Esophagus muscularis mucosa (tissue), 4 donors: ENCODE measurements at regions not wholly inside any gene's neighbourhood (a gene's known extent, or its start where the extent isn't known, plus 50 kb on each side); places are given as distances from the start of the nearest gene placed in this dataset.

Source experiments
- DNase-seq: peaks from one replicate; pipeline ENCODE4 v3.0.0-alpha.2; 2017; ENCODE audit errors: extremely low spot score
- H3K27ac ChIP-seq, 4 donors: fragments of 200-600 bp; sonication (generic); replicated peaks in 1 of 4; 1 replicate in 3 of 4; 2 replicates in 1 of 4; pipeline ENCODE4 v1.5.1; 2016 to 2019; ENCODE audit warnings: mild to moderate bottlenecking in 1 of 4
- H3K27me3 ChIP-seq, 4 donors: fragments of 200-600 bp; sonication (generic); one replicate each; pipeline versions ENCODE4 v1.5.1 to v1.6.0; 2016 to 2019
- H3K36me3 ChIP-seq, 4 donors: fragments of 200-600 bp; sonication (generic); one replicate each; pipeline ENCODE4 v1.5.1; 2016 to 2019
- H3K4me1 ChIP-seq, 4 donors: fragments of 200-600 bp; sonication (generic); one replicate each; pipeline ENCODE4 v1.5.1; 2016 to 2019
- H3K4me3 ChIP-seq, 4 donors: fragments of 200-600 bp; sonication (generic); 1 replicate in 2 of 4; 2 replicates in 2 of 4; pipeline ENCODE4 v1.5.1; 2016 to 2019; ENCODE audit warnings: mild to moderate bottlenecking in 4 of 4, moderate library complexity in 1 of 4
- H3K9me3 ChIP-seq, 4 donors: fragments of 200-600 bp; sonication (generic); 1 replicate in 3 of 4; 2 replicates in 1 of 4; pipeline ENCODE4 v1.5.1; 2016 to 2019
- EP300 ChIP-seq: sonication (generic); formaldehyde crosslinking; IDR thresholded peaks from one replicate; pipeline ENCODE4 v1.6.1; 2017; ENCODE audit warnings: antibody characterized with exemption
- POLR2A ChIP-seq: fragments of 450-650 bp; IDR thresholded peaks from one replicate; pipeline ENCODE4 v1.6.1; 2017; ENCODE audit warnings: antibody characterized with exemption, moderate library complexity, mild to moderate bottlenecking, low read depth
- POLR2AphosphoS5 ChIP-seq, 2 donors: sonication (generic); formaldehyde crosslinking; IDR thresholded peaks; one replicate each; pipeline ENCODE4 v1.6.1; 2017; ENCODE audit warnings: antibody characterized with exemption in 2 of 2
- WGBS: methylation state at CpG from one replicate; pipeline ENCODE4 v1.1.5; 2018; 5-methylcytosine and 5-hydroxymethylcytosine counted together
- intact Hi-C: fragments of 100-400 bp; cut with DNase I; formaldehyde crosslinking; loops from one replicate; pipeline ENCODE4 v1.15.1; 2023
- TF ChIP-seq, protein P1 (sequence below), 3 experiments: fragments of 200-600 bp in 2 of 3; fragments of 450-650 bp in 1 of 3; sonication (generic) in 2 of 3; IDR thresholded peaks; one replicate each; pipeline ENCODE4 v1.5.1; 2017 to 2019; ENCODE audit warnings: antibody characterized with exemption in 3 of 3, mild to moderate bottlenecking in 2 of 3, moderate library complexity in 1 of 3

DNA sequence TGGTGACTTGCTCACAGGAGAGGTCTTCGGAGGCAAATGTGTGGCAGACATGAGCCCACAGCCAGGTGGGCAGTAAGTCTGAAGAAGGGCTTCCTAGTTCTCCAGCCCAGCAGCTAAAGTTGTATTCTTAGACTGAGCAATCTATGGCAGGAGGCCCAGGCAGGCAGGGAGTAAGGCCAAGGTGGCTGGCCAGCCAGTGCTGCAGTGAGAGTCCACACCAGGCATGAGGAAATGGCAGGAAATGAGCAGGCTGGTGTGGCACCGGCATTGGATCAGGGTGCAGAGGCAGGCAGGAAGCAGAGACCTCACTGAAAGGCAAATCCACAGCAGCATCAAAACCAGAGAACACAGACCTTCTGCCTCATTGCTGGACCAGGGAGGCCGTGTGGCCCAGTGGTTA is 84.6 kb upstream of the PDE1C start:
- Histone ChIP-seq H3K9me3 (no peaks in the 10 kb centered on the region), H3K27ac (no peak overlapping the region), H3K27me3 (no peaks in the 10 kb centered on the region), H3K4me1 (peaks cover 0 to 22% (median 9%) of the 10 kb centered on the region in 4 donors), H3K36me3 (no peaks in the 10 kb centered on the region), H3K4me3 (no peak overlapping the region)
- intact Hi-C loops = no loop called here
- TF ChIP-seq POLR2AphosphoS5 (IDR thresholded peaks at IDR 0.05) = no peak
- TF ChIP-seq POLR2A = no peak
- no peak for TF ChIP-seq EP300
- TF ChIP-seq, protein P1, sequence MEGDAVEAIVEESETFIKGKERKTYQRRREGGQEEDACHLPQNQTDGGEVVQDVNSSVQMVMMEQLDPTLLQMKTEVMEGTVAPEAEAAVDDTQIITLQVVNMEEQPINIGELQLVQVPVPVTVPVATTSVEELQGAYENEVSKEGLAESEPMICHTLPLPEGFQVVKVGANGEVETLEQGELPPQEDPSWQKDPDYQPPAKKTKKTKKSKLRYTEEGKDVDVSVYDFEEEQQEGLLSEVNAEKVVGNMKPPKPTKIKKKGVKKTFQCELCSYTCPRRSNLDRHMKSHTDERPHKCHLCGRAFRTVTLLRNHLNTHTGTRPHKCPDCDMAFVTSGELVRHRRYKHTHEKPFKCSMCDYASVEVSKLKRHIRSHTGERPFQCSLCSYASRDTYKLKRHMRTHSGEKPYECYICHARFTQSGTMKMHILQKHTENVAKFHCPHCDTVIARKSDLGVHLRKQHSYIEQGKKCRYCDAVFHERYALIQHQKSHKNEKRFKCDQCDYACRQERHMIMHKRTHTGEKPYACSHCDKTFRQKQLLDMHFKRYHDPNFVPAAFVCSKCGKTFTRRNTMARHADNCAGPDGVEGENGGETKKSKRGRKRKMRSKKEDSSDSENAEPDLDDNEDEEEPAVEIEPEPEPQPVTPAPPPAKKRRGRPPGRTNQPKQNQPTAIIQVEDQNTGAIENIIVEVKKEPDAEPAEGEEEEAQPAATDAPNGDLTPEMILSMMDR (IDR thresholded peaks at IDR 0.05) = no peak
- DNase-seq = no peak
- 50% methylated on average over 2 of the region's 3 CpGs for WGBS

DNA sequence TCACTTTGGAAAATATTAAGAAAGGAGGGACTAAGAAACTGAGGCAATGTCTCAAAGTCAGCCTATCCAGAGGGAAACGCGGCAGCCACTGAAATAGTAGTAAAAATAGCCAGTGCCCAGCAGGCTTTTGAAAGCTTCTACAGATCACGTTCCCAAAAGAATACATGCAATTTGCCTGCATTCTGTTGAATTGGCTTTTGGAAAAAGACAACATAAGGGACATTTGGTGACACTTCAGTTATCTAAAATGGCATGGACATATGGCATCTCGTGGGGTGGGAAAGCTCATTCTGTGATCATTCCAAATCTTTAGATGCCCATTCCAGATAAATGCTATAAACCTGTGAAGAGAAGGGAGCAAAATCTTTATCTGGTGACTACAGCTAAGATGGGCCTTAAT is 82.8 kb upstream of the PDE1C start:
- no peak for DNase-seq
- Histone ChIP-seq H3K36me3 (no peaks in the 10 kb centered on the region), H3K4me3 (no peak overlapping the region), H3K4me1 (peaks cover 0 to 16% (median 9%) of the 10 kb centered on the region in 4 donors), H3K9me3 (no peaks in the 10 kb centered on the region), H3K27ac (no peak overlapping the region), H3K27me3 (no peaks in the 10 kb centered on the region)
- WGBS = 92% methylated on average over 4 of the region's 4 CpGs
- TF ChIP-seq EP300 (no peak), POLR2AphosphoS5 (IDR thresholded peaks at IDR 0.05) (no peak), POLR2A (no peak)
- TF ChIP-seq, protein P1 (IDR thresholded peaks at IDR 0.05) = no peak
- intact Hi-C loops = no loop called here

DNA sequence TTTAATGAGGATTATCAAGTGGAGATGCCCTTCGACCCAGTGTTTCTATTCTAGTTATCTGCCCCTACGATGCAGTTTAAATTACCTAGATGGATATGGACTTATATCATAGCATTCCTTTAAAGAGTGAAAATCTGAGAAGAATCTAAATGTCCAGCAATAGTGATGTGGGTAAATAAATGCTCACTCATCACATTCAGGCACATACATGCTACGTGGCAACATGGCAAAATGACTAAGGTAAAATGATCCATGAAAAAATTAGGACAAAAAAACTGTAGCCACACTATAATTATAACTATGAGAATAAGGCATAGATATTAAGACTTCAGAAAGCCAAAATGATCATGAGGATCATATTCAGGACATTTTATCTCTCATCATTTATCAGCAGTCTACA is 82.4 kb upstream of the PDE1C start:
- WGBS = 81% methylated on average over 3 of the region's 3 CpGs
- no peaks in the 10 kb centered on the region for H3K27me3 ChIP-seq
- H3K4me3 ChIP-seq = no peak overlapping the region
- H3K36me3 ChIP-seq = no peaks in the 10 kb centered on the region
- no peak for TF ChIP-seq EP300
- no peak for TF ChIP-seq POLR2A
- TF ChIP-seq, protein P1 (IDR thresholded peaks at IDR 0.05) = no peak
- no peak for TF ChIP-seq POLR2AphosphoS5 (IDR thresholded peaks at IDR 0.05)
- H3K4me1 ChIP-seq = peaks cover 0 to 15% (median 9%) of the 10 kb centered on the region in 4 donors
- H3K27ac ChIP-seq = no peak overlapping the region
- no peaks in the 10 kb centered on the region for H3K9me3 ChIP-seq
- DNase-seq = no peak
- intact Hi-C loops = no loop called here

DNA sequence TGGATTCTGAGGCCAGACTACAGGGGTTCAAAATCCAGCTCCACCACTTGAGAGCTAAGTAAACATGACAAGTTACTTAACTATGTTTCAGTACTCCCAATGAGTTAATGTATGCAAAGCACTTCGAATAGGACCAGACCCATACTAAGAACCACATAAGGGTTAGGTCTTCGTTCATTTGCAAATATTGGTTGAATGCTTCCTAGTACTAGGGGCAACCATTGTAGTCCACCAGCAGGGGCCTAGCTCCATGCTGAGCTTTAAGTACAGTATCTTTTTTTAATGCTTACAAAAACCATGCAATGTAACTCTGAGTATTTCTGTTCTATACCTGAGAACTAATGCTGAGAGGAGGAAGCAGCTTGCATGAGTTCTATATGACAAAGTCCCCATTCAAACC is 80.4 kb upstream of the PDE1C start:
- WGBS = 86% methylated on average over 2 of the region's 2 CpGs
- no peaks in the 10 kb centered on the region for H3K36me3 ChIP-seq
- no peaks in the 10 kb centered on the region for H3K27me3 ChIP-seq
- no peak for TF ChIP-seq POLR2A
- TF ChIP-seq EP300 = no peak
- TF ChIP-seq POLR2AphosphoS5 (IDR thresholded peaks at IDR 0.05) = no peak
- TF ChIP-seq, protein P1 (IDR thresholded peaks at IDR 0.05) = no peak
- no peak for DNase-seq
- no peak overlapping the region for H3K4me3 ChIP-seq
- H3K27ac ChIP-seq = no peak overlapping the region
- H3K4me1 ChIP-seq = peaks cover 0 to 14% (median 9%) of the 10 kb centered on the region in 4 donors
- intact Hi-C loops = no loop called here
- H3K9me3 ChIP-seq = peaks cover 0 to 6% (median 0%) of the 10 kb centered on the region in 4 donors

DNA sequence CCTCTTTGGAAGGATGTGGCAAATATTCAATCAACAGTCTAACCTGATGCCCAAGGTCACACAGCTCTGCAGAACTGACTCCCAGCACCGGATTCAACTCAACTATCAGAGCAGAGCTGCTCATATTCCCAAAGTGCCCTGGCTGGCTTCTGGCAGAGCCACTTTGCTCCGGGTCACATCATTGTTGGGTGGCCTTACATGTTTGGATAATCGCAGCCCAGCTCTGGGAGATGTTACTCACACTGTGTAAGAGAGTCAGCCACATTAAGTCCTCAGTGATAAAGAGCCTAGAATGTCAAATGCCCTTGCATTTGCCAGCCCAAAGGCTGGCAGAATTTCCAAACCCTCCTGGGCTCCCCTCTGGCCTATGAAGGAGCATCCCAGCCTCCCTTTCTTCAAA is 79.8 kb upstream of the PDE1C start:
- Histone ChIP-seq H3K9me3 (peaks cover 0 to 6% (median 0%) of the 10 kb centered on the region in 4 donors), H3K4me3 (no peak overlapping the region), H3K27ac (no peak overlapping the region), H3K4me1 (peaks cover 0 to 9% (median 7%) of the 10 kb centered on the region in 4 donors), H3K27me3 (no peaks in the 10 kb centered on the region), H3K36me3 (no peaks in the 10 kb centered on the region)
- DNase-seq = no peak
- intact Hi-C loops = no loop called here
- 66% methylated on average over 2 of the region's 3 CpGs for WGBS
- TF ChIP-seq, protein P1 (IDR thresholded peaks at IDR 0.05) = no peak
